Suprapubic skin (tissue), 4 donors: ENCODE measurements at regions not wholly inside any gene's neighbourhood (a gene's known extent, or its start where the extent isn't known, plus 50 kb on each side); places are given as distances from the start of the nearest gene placed in this dataset.

Experiments
- DNase-seq, 2 donors: peaks; one replicate each; pipeline ENCODE4 v3.0.0-alpha.2; 2019; ENCODE audit warnings: low spot score in 2 of 2
- H3K27ac ChIP-seq: fragments of 200-600 bp; sonication (generic); one replicate; pipeline ENCODE4 v1.5.1; 2019
- H3K27me3 ChIP-seq: fragments of 200-600 bp; sonication (generic); one replicate; pipeline ENCODE4 v1.5.1; 2019
- H3K36me3 ChIP-seq: fragments of 200-600 bp; sonication (generic); one replicate; pipeline ENCODE4 v1.5.1; 2019
- H3K4me1 ChIP-seq: fragments of 200-600 bp; sonication (generic); one replicate; pipeline ENCODE4 v1.5.1; 2019
- H3K4me3 ChIP-seq: fragments of 200-600 bp; sonication (generic); one replicate; pipeline ENCODE4 v1.5.1; 2019; ENCODE audit warnings: mild to moderate bottlenecking
- H3K9me3 ChIP-seq: fragments of 200-600 bp; sonication (generic); one replicate; pipeline ENCODE4 v1.5.1; 2019
- CTCF ChIP-seq, 2 donors: fragments of 200-600 bp in 1 of 2; fragments of 450-650 bp in 1 of 2; sonication (generic) in 1 of 2; IDR thresholded peaks; one replicate each; pipeline ENCODE4 v1.5.1; 2016 to 2019; ENCODE audit warnings: antibody characterized with exemption in 2 of 2, mild to moderate bottlenecking in 1 of 2, moderate library complexity in 1 of 2
- EP300 ChIP-seq: sonication (generic); formaldehyde crosslinking; IDR thresholded peaks from one replicate; pipeline ENCODE4 v1.6.1; 2017; ENCODE audit warnings: antibody characterized with exemption
- POLR2A ChIP-seq, 2 donors: fragments of 450-650 bp; IDR thresholded peaks; one replicate each; pipeline ENCODE4 v1.6.1; 2017; ENCODE audit warnings: antibody characterized with exemption in 2 of 2, mild to moderate bottlenecking in 2 of 2, moderate library complexity in 2 of 2
- POLR2AphosphoS5 ChIP-seq, 3 donors: sonication (generic); formaldehyde crosslinking; IDR thresholded peaks; one replicate each; pipeline ENCODE4 v1.6.1; 2017; ENCODE audit warnings: antibody characterized with exemption in 3 of 3
- WGBS: methylation state at CpG from one replicate; pipeline ENCODE4 v1.1.5; 2018; 5-methylcytosine and 5-hydroxymethylcytosine counted together

- 56% methylated on average over 1 of the region's 1 CpG for WGBS
- no peak for TF ChIP-seq CTCF (IDR thresholded peaks at IDR 0.05)
- no peak for TF ChIP-seq EP300
- no peak for TF ChIP-seq POLR2AphosphoS5 (IDR thresholded peaks at IDR 0.05)
- TF ChIP-seq POLR2A (IDR thresholded peaks at IDR 0.05) = no peak
- H3K27ac ChIP-seq = no peak overlapping the region
- no peaks in the 10 kb centered on the region for H3K9me3 ChIP-seq
- no peaks in the 10 kb centered on the region for H3K27me3 ChIP-seq
- no peaks in the 10 kb centered on the region for H3K36me3 ChIP-seq
- H3K4me3 ChIP-seq = no peak overlapping the region
- no peak for DNase-seq
- peaks cover 3% of the 10 kb centered on the region for H3K4me1 ChIP-seq
Measured at GRCh38 chr18:35875566-35875965, 96.9 kb upstream of the RMP24 start.

- H3K9me3 ChIP-seq = no peaks in the 10 kb centered on the region
- peaks cover 3% of the 10 kb centered on the region for H3K4me1 ChIP-seq
- 71% methylated on average over 1 of the region's 1 CpG for WGBS
- no peak for DNase-seq
- no peak for TF ChIP-seq POLR2A (IDR thresholded peaks at IDR 0.05)
- no peak for TF ChIP-seq EP300
- no peaks in the 10 kb centered on the region for H3K27me3 ChIP-seq
- no peak overlapping the region for H3K4me3 ChIP-seq
- no peaks in the 10 kb centered on the region for H3K36me3 ChIP-seq
- no peak overlapping the region for H3K27ac ChIP-seq
Measured at GRCh38 chr18:35876243-35876642, 96.2 kb upstream of the RMP24 start.

- H3K27me3 ChIP-seq = no peaks in the 10 kb centered on the region
- 89% methylated on average over 9 of the region's 9 CpGs for WGBS
- no peaks in the 10 kb centered on the region for H3K36me3 ChIP-seq
- DNase-seq = no peak
- no peak for TF ChIP-seq CTCF (IDR thresholded peaks at IDR 0.05)
- TF ChIP-seq POLR2AphosphoS5 (IDR thresholded peaks at IDR 0.05) = no peak
- TF ChIP-seq EP300 = no peak
- no peak for TF ChIP-seq POLR2A (IDR thresholded peaks at IDR 0.05)
- no peaks in the 10 kb centered on the region for H3K9me3 ChIP-seq
- no peak overlapping the region for H3K27ac ChIP-seq
- H3K4me1 ChIP-seq = peaks cover under 1% of the 10 kb centered on the region
- no peak overlapping the region for H3K4me3 ChIP-seq
Measured at GRCh38 chr18:35880788-35881455, 91.6 kb upstream of the RMP24 start.

GRCh38 chr18:35888329-35888728, 84.2 kb upstream of the RMP24 start:
- no peak for TF ChIP-seq POLR2A (IDR thresholded peaks at IDR 0.05)
- TF ChIP-seq CTCF (IDR thresholded peaks at IDR 0.05) = no peak
- TF ChIP-seq POLR2AphosphoS5 (IDR thresholded peaks at IDR 0.05) = no peak
- no peak for TF ChIP-seq EP300
- H3K27ac ChIP-seq = no peak overlapping the region
- H3K4me1 ChIP-seq = no peaks in the 10 kb centered on the region
- H3K27me3 ChIP-seq = no peaks in the 10 kb centered on the region
- WGBS = 72% methylated on average over 5 of the region's 5 CpGs
- DNase-seq = no peak
- H3K36me3 ChIP-seq = no peaks in the 10 kb centered on the region
- H3K9me3 ChIP-seq = peaks cover 5% of the 10 kb centered on the region
- no peak overlapping the region for H3K4me3 ChIP-seq

- Histone ChIP-seq H3K27me3 (no peaks in the 10 kb centered on the region), H3K4me1 (no peaks in the 10 kb centered on the region), H3K36me3 (no peaks in the 10 kb centered on the region), H3K4me3 (no peak overlapping the region), H3K9me3 (peaks cover 5% of the 10 kb centered on the region), H3K27ac (no peak overlapping the region)
- DNase-seq = no peak
- no peak for TF ChIP-seq POLR2A (IDR thresholded peaks at IDR 0.05)
- TF ChIP-seq POLR2AphosphoS5 (IDR thresholded peaks at IDR 0.05) = no peak
- no peak for TF ChIP-seq CTCF (IDR thresholded peaks at IDR 0.05)
- TF ChIP-seq EP300 = no peak
- WGBS = 95% methylated on average over 1 of the region's 1 CpG
Measured at GRCh38 chr18:35889677-35890076, 82.8 kb upstream of the RMP24 start.

- no peak for TF ChIP-seq CTCF (IDR thresholded peaks at IDR 0.05)
- no peak for TF ChIP-seq EP300
- TF ChIP-seq POLR2AphosphoS5 (IDR thresholded peaks at IDR 0.05) = no peak
- TF ChIP-seq POLR2A (IDR thresholded peaks at IDR 0.05) = no peak
- Histone ChIP-seq H3K9me3 (peaks cover 5% of the 10 kb centered on the region), H3K4me1 (no peaks in the 10 kb centered on the region), H3K4me3 (no peak overlapping the region), H3K36me3 (no peaks in the 10 kb centered on the region), H3K27ac (no peak overlapping the region), H3K27me3 (no peaks in the 10 kb centered on the region)
- DNase-seq = no peak
- WGBS = 76% methylated on average over 3 of the region's 3 CpGs
Measured at GRCh38 chr18:35890323-35890722, 82.2 kb upstream of the RMP24 start.
